ENCODE measurements at regions not wholly inside any gene's neighbourhood (a gene's known extent, or its start where the extent isn't known, plus 50 kb on each side); places are given as distances from the start of the nearest gene placed in this dataset.

- no peak for ATAC-seq
- DNase-seq: no peak
- Histone ChIP-seq H3K27me3 (no peaks in the 10 kb centered on the region), H3K4me3 (no peak overlapping the region), H3K4me1 (no peaks in the 10 kb centered on the region), H3K9me3 (no peaks in the 10 kb centered on the region), H3K36me3 (no peaks in the 10 kb centered on the region), H3K27ac (no peak overlapping the region)
- TF ChIP-seq POLR2A (IDR thresholded peaks at IDR 0.05) (no peak), CTCF (IDR thresholded peaks at IDR 0.05 in 4 of 5, conservative IDR thresholded peaks at IDR 0.05 in 1 of 5) (no peak)
- in situ Hi-C loops (cut with MboI; ENCODE audit: low sequenced_read_pairs in 4 of 4) (no loop called here), intact Hi-C loops (cut with DNase I; ENCODE audit: low total_unique reads) (no loop called here)
Observed at GRCh38 chr5:105817914-105818313, 1852.8 kb downstream of the EFNA5 start.

GRCh38 chr5:105817416-105817815 is 1853.3 kb downstream of the EFNA5 start:
- in situ Hi-C loops (cut with MboI; ENCODE audit: low sequenced_read_pairs in 4 of 4) (no loop called here), intact Hi-C loops (cut with DNase I; ENCODE audit: low total_unique reads) (no loop called here)
- TF ChIP-seq POLR2A (IDR thresholded peaks at IDR 0.05) (no peak), CTCF (IDR thresholded peaks at IDR 0.05 in 4 of 5, conservative IDR thresholded peaks at IDR 0.05 in 1 of 5) (no peak)
- no peak overlapping the region for H3K27ac ChIP-seq
- DNase-seq: no peak
- H3K4me1 ChIP-seq: no peaks in the 10 kb centered on the region
- no peak for ATAC-seq
- H3K36me3 ChIP-seq: no peaks in the 10 kb centered on the region
- H3K4me3 ChIP-seq: no peak overlapping the region
- H3K27me3 ChIP-seq: no peaks in the 10 kb centered on the region
- H3K9me3 ChIP-seq: no peaks in the 10 kb centered on the region

DNA sequence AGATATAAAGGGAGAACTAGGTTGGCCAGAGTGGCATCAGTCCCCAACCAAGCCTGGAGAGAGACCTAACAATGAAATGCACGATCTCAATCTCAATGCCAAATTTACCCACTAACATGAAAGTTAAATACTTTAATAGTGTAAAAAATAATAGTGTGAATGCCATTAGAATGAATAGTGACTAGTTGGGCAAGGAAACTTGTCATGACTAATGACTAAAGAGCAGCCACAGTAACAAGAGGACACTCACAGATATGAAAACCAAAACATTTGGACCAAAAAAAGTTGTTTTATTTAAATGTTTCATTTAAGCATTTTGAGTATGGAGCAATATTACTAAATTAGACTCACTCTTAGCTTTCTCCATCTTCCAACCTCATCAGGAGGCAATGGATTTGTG is 1853.8 kb downstream of the EFNA5 start:
- intact Hi-C loops (cut with DNase I; ENCODE audit: low total_unique reads) (no loop called here), in situ Hi-C loops (cut with MboI; ENCODE audit: low sequenced_read_pairs in 4 of 4) (no loop called here)
- no peak overlapping the region for H3K27ac ChIP-seq
- TF ChIP-seq POLR2A (IDR thresholded peaks at IDR 0.05) (no peak), CTCF (IDR thresholded peaks at IDR 0.05 in 4 of 5, conservative IDR thresholded peaks at IDR 0.05 in 1 of 5) (no peak)
- H3K36me3 ChIP-seq: no peaks in the 10 kb centered on the region
- H3K27me3 ChIP-seq: no peaks in the 10 kb centered on the region
- ATAC-seq (no peak), DNase-seq (no peak)
- H3K9me3 ChIP-seq: no peaks in the 10 kb centered on the region
- no peak overlapping the region for H3K4me3 ChIP-seq
- H3K4me1 ChIP-seq: no peaks in the 10 kb centered on the region

- intact Hi-C loops (cut with DNase I; ENCODE audit: low total_unique reads): no loop called here
- Histone ChIP-seq H3K4me3 (no peak overlapping the region), H3K4me1 (no peaks in the 10 kb centered on the region), H3K27ac (no peak overlapping the region), H3K36me3 (no peaks in the 10 kb centered on the region), H3K27me3 (no peaks in the 10 kb centered on the region), H3K9me3 (no peaks in the 10 kb centered on the region)
- no peak for TF ChIP-seq POLR2A (IDR thresholded peaks at IDR 0.05)
- TF ChIP-seq CTCF (IDR thresholded peaks at IDR 0.05 in 4 of 5, conservative IDR thresholded peaks at IDR 0.05 in 1 of 5): no peak
- ATAC-seq (no peak), DNase-seq (no peak)
- in situ Hi-C loops (cut with MboI; ENCODE audit: low sequenced_read_pairs in 4 of 4): no loop called here
Observed at GRCh38 chr5:105812304-105812703, 1858.4 kb downstream of the EFNA5 start.

DNA sequence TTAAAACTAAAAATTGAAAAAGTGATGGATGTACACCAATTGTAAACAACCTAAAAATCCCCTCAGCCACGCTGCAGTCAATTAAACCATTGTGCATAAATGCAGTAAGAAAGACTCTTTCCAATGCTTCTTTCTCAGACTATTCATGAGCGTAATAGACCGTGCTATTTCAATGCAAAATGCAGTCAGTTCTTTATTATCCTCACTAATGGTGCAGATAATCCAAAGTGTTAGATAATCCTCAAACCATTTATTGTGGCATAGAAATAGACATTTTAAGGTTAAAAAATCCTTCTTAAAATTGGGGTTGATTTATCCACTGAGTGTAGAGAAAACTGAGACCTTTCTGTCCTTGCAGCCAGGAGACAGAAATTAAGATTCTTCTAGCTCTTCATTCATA is 1862.8 kb downstream of the EFNA5 start:
- intact Hi-C loops (cut with DNase I; ENCODE audit: low total_unique reads): no loop called here
- Histone ChIP-seq H3K9me3 (no peaks in the 10 kb centered on the region), H3K27me3 (no peaks in the 10 kb centered on the region), H3K36me3 (no peaks in the 10 kb centered on the region), H3K27ac (no peak overlapping the region), H3K4me1 (no peaks in the 10 kb centered on the region), H3K4me3 (no peak overlapping the region)
- in situ Hi-C loops (cut with MboI; ENCODE audit: low sequenced_read_pairs in 4 of 4): no loop called here
- DNase-seq (no peak), ATAC-seq (no peak)
- no peak for TF ChIP-seq POLR2A (IDR thresholded peaks at IDR 0.05)
- no peak for TF ChIP-seq CTCF (IDR thresholded peaks at IDR 0.05 in 4 of 5, conservative IDR thresholded peaks at IDR 0.05 in 1 of 5)
